Astrocyte of the cerebellum (primary cell): ENCODE measurements at regions not wholly inside any gene's neighbourhood (a gene's known extent, or its start where the extent isn't known, plus 50 kb on each side); places are given as distances from the start of the nearest gene placed in this dataset.
"Not testable (repeated sequence)": the region's sequence is repeated elsewhere in the genome, so short reads cannot be mapped to it uniquely, and the experiment has no call there.

Experiments used
- DNase-seq: peaks from one replicate; pipeline ENCODE4 v3.0.0-alpha.2; 2011; ENCODE audit warnings: low read depth
- H3K4me3 ChIP-seq: 2 replicates; pipeline ENCODE4 v1.5.1; 2011; ENCODE audit warnings: mild to moderate bottlenecking, low read depth, low read length, moderate library complexity
- CTCF ChIP-seq: IDR thresholded peaks from 2 replicates; pipeline ENCODE4 v1.5.1; 2012; ENCODE audit warnings: low read length, low read depth, moderate library complexity, mild to moderate bottlenecking; ENCODE audit errors: missing control alignments
- in situ Hi-C: cut with HindIII; loops from 2 replicates; pipeline ENCODE4 v1.10.0; 2017; ENCODE audit warnings: low sequenced_read_pairs

GRCh38 chr6:158892266-158892665 is 73.1 kb upstream of the EZR start:
- no peak for TF ChIP-seq CTCF
- DNase-seq: no peak
- H3K4me3 ChIP-seq: no peak overlapping the region
- in situ Hi-C loops: no loop called here

GRCh38 chr6:158891560-158891959 is 72.4 kb upstream of the EZR start:
- H3K4me3 ChIP-seq, DNase-seq: not testable (repeated sequence)

GRCh38 chr6:158888171-158888570 is 69.0 kb upstream of the EZR start:
- not testable (repeated sequence) for DNase-seq

More at GRCh38 chr6:158891560-158891959, 72.4 kb upstream of the EZR start:
- in situ Hi-C loops: not testable (repeated sequence)

GRCh38 chr6:158886346-158886977 is 67.3 kb upstream of the EZR start:
- in situ Hi-C loops, DNase-seq, H3K4me3 ChIP-seq: not testable (repeated sequence)

More at GRCh38 chr6:158888171-158888570, 69.0 kb upstream of the EZR start:
- H3K4me3 ChIP-seq, in situ Hi-C loops: not testable (repeated sequence)

- DNase-seq, in situ Hi-C loops, H3K4me3 ChIP-seq: not testable (repeated sequence)
Observed at GRCh38 chr6:158881884-158882283, 62.7 kb upstream of the EZR start.

GRCh38 chr6:158881276-158881675 is 62.1 kb upstream of the EZR start:
- not testable (repeated sequence) for H3K4me3 ChIP-seq, DNase-seq

GRCh38 chr6:158879180-158879579 is 60.0 kb upstream of the EZR start:
- H3K4me3 ChIP-seq: no peak overlapping the region
- in situ Hi-C loops: no loop called here
- no peak for TF ChIP-seq CTCF
- DNase-seq: no peak

More at GRCh38 chr6:158881276-158881675, 62.1 kb upstream of the EZR start:
- in situ Hi-C loops: not testable (repeated sequence)

- DNase-seq: no peak
- no peak for TF ChIP-seq CTCF
- no peak overlapping the region for H3K4me3 ChIP-seq
- in situ Hi-C loops: no loop called here
Observed at GRCh38 chr6:158877716-158878115, 58.5 kb upstream of the EZR start.

- H3K4me3 ChIP-seq: no peak overlapping the region
- DNase-seq: no peak
- in situ Hi-C loops: no loop called here
- TF ChIP-seq CTCF: no peak
Observed at GRCh38 chr6:158876886-158877285, 57.7 kb upstream of the EZR start.
